ENCODE measurements at regions not wholly inside any gene's neighbourhood (a gene's known extent, or its start where the extent isn't known, plus 50 kb on each side); places are given as distances from the start of the nearest gene placed in this dataset.

- Mint-ChIP-seq H3K36me3 (ENCODE audit: low read depth) (no peaks in the 10 kb centered on the region), H3K4me1 (ENCODE audit: low read depth) (no peaks in the 10 kb centered on the region), H3K27ac (no peak overlapping the region), H3K27me3 (ENCODE audit: insufficient read depth) (peaks cover 3% of the 10 kb centered on the region), H3K9me3 (no peaks in the 10 kb centered on the region), H3K4me3 (no peak overlapping the region)
- no peak for DNase-seq (ENCODE audit: low spot score)
- intact Hi-C loops (cut with micrococcal nuclease) = loop anchor here (10.0 kb wide), 1 partner anchor 845 kb away; no protein-coding TSS in a partner anchor
These were observed 94.9 kb upstream of the NMUR2 start for GRCh38 chr5:152499814-152500535.

DNA sequence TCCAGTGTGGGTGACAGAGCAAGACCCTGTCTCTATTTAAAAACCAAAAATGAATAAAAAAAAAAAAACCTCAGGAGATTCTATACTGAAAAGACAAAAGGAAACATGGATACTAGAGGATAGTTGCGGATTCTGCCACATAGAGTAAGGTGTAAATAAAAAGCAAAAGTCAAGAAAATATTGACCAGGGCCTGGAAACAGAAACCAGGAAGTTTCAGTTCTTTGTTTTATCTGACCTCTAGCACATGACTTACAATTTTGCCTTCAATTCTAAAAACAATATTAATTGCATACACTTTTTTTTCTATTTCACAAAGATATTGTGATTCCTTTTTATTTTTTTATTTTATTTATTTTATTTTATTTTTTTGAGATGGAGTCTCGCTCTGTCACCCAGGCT, 96.2 kb upstream of the NMUR2 start:
- intact Hi-C loops (cut with micrococcal nuclease) = loop anchor here (10.0 kb wide), 1 partner anchor 846 kb away; no protein-coding TSS in a partner anchor
- Mint-ChIP-seq H3K9me3 (no peaks in the 10 kb centered on the region), H3K27me3 (ENCODE audit: insufficient read depth) (peaks cover 3% of the 10 kb centered on the region), H3K36me3 (ENCODE audit: low read depth) (no peaks in the 10 kb centered on the region), H3K4me3 (no peak overlapping the region), H3K27ac (no peak overlapping the region), H3K4me1 (ENCODE audit: low read depth) (no peaks in the 10 kb centered on the region)
- DNase-seq (ENCODE audit: low spot score) = no peak

DNA sequence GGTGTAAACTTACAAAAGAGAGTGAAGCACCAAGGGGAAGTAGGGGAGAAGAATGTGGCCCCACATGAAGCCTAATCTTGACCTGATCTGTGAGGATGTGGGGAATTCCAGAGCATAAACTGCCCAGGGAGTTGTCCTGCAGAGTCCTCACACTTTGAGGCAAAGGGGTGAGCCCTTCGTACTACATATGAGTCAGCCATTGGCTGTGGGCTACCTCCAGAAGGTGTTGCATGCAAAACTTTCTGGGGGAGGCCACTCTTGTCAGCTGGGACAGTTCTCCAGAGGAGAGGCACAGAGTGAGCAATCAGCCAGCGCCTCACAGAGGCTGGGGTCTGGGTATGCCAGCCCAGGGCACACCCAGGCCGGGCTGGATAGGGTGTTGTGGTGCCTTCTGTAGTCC, 98.1 kb upstream of the NMUR2 start:
- H3K4me1 Mint-ChIP-seq (ENCODE audit: low read depth) = no peaks in the 10 kb centered on the region
- no peaks in the 10 kb centered on the region for H3K9me3 Mint-ChIP-seq
- H3K27me3 Mint-ChIP-seq (ENCODE audit: insufficient read depth) = no peaks in the 10 kb centered on the region
- no peak overlapping the region for H3K27ac Mint-ChIP-seq
- no peak overlapping the region for H3K4me3 Mint-ChIP-seq
- intact Hi-C loops (cut with micrococcal nuclease) = loop anchor here (10.0 kb wide), 1 partner anchor 848 kb away; no protein-coding TSS in a partner anchor
- DNase-seq (ENCODE audit: low spot score) = no peak
- no peaks in the 10 kb centered on the region for H3K36me3 Mint-ChIP-seq (ENCODE audit: low read depth)

DNA sequence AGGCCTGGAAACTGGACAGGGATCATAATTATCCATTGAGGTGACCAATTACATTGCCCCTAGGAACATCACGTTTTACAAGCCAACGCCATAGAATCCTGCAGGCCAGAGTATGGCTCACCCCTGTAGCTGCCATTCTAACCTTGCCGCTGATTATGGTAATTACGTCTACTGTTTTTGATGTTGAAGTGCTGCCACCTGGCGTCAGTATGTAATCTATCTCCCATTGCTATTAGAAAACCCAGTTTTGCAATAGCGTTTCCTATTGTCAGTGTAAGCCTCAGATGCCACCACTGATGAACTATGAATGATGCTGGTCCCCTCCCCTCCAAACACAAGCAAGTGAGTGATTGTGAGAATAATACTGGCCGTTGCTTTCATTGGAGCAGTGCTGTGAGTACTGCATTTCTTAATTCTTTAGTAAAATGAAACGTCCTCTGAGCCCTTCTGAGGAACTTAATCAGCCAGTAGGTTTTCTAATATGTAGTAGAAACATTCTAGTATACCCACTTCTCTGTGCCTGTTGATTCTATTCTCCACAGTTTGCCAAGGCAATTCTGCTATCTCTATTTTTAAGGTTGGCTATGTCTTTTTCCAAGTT, 100.5 kb upstream of the NMUR2 start:
- intact Hi-C loops (cut with micrococcal nuclease) = loop anchor here (2.0 to 10.0 kb wide), 2 partner anchors 679 to 851 kb away; no protein-coding TSS in a partner anchor
- H3K27ac Mint-ChIP-seq = no peak overlapping the region
- no peak for DNase-seq (ENCODE audit: low spot score)

GRCh38 chr5:152511120-152511519, 106.0 kb upstream of the NMUR2 start:
- Mint-ChIP-seq H3K4me3 (no peak overlapping the region), H3K4me1 (ENCODE audit: low read depth) (no peaks in the 10 kb centered on the region), H3K36me3 (ENCODE audit: low read depth) (no peaks in the 10 kb centered on the region), H3K27me3 (ENCODE audit: insufficient read depth) (peaks cover 11% of the 10 kb centered on the region), H3K9me3 (no peaks in the 10 kb centered on the region), H3K27ac (no peak overlapping the region)
- intact Hi-C loops (cut with micrococcal nuclease) = no loop called here
- no peak for DNase-seq (ENCODE audit: low spot score)

More for the DNA sequence above, 100.5 kb upstream of the NMUR2 start:
- H3K9me3 Mint-ChIP-seq = no peaks in the 10 kb centered on the region
- H3K4me3 Mint-ChIP-seq = no peak overlapping the region
- peaks cover 5% of the 10 kb centered on the region for H3K27me3 Mint-ChIP-seq (ENCODE audit: insufficient read depth)
- H3K36me3 Mint-ChIP-seq (ENCODE audit: low read depth) = no peaks in the 10 kb centered on the region
- H3K4me1 Mint-ChIP-seq (ENCODE audit: low read depth) = no peaks in the 10 kb centered on the region

DNA sequence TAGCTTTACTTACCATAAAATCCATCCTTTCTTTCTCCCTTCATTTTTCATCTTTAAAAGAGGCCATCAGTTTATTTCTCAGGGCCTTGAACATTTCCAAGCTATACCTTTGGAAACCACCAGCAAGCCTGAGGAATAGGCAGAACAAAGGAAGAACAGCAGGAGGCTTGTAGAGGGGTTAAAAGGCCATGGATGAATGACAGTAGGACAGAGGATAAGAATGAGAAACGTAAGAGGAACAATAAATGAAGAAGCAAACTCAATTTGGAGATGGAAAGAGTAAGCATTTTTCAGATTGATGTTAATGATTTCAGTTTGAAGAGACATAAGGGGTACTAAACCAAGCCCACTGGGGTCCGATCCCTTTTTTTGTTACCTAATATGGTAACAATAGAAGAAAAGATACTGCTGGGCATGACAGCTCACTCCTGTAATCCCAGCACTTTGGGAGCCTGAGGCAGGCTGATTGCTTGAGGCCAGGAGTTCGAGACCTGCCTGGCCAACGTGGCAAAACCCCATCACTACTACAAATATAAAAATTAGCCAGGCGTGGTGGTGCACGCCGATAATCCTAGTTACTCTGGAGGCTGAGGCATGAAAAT, 106.6 kb upstream of the NMUR2 start:
- DNase-seq (ENCODE audit: low spot score) = no peak
- Mint-ChIP-seq H3K4me1 (ENCODE audit: low read depth) (no peaks in the 10 kb centered on the region), H3K4me3 (no peak overlapping the region), H3K27ac (no peak overlapping the region), H3K9me3 (no peaks in the 10 kb centered on the region), H3K27me3 (ENCODE audit: insufficient read depth) (peaks cover 11% of the 10 kb centered on the region), H3K36me3 (ENCODE audit: low read depth) (no peaks in the 10 kb centered on the region)
- intact Hi-C loops (cut with micrococcal nuclease) = no loop called here

DNA sequence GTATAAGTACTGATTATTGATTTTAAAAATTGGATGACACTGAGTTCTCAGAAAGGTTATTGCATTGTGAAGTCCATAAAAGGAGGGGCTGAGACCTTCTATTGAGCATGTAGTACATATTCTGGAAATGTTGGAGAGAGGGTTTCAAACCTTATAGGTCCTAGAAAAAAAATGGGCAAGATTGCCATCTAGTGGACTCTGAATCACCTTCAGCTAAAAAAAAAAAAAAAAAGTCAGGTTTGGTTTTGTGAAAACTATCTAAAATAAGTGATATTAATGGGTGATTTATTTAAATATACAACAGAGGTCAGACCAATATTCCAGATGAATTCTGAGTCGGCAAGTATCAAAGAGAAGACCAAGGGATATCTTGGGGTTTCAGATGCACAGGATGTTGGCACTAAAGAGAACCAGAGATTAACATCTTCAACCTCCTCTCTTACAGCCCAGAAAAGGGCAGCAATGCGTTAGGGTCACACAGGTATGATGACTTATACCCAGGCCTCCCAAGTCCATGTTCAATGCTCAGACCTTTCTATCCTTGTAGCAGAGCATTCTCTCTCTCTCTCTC, 109.8 kb upstream of the NMUR2 start:
- no peak overlapping the region for H3K27ac Mint-ChIP-seq
- peaks cover 9% of the 10 kb centered on the region for H3K27me3 Mint-ChIP-seq (ENCODE audit: insufficient read depth)
- intact Hi-C loops (cut with micrococcal nuclease) = no loop called here
- H3K36me3 Mint-ChIP-seq (ENCODE audit: low read depth) = no peaks in the 10 kb centered on the region
- H3K9me3 Mint-ChIP-seq = no peaks in the 10 kb centered on the region
- no peak overlapping the region for H3K4me3 Mint-ChIP-seq
- no peaks in the 10 kb centered on the region for H3K4me1 Mint-ChIP-seq (ENCODE audit: low read depth)
- DNase-seq (ENCODE audit: low spot score) = no peak

- intact Hi-C loops (cut with micrococcal nuclease) = loop anchor here (10.0 kb wide), 1 partner anchor 831 kb away; no protein-coding TSS in a partner anchor
- H3K36me3 Mint-ChIP-seq (ENCODE audit: low read depth) = no peaks in the 10 kb centered on the region
- no peak overlapping the region for H3K4me3 Mint-ChIP-seq
- H3K9me3 Mint-ChIP-seq = no peaks in the 10 kb centered on the region
- no peak for DNase-seq (ENCODE audit: low spot score)
- H3K27ac Mint-ChIP-seq = no peak overlapping the region
- H3K4me1 Mint-ChIP-seq (ENCODE audit: low read depth) = peaks cover 13% of the 10 kb centered on the region
- H3K27me3 Mint-ChIP-seq (ENCODE audit: insufficient read depth) = peaks cover 9% of the 10 kb centered on the region
These were observed 118.9 kb upstream of the NMUR2 start for GRCh38 chr5:152523964-152524363.

GRCh38 chr5:152527358-152528052, 122.4 kb upstream of the NMUR2 start:
- Mint-ChIP-seq H3K27ac (peak overlapping the region; percentile 9), H3K9me3 (no peaks in the 10 kb centered on the region), H3K4me1 (ENCODE audit: low read depth) (peaks cover 13% of the 10 kb centered on the region), H3K27me3 (ENCODE audit: insufficient read depth) (peaks cover 13% of the 10 kb centered on the region), H3K36me3 (ENCODE audit: low read depth) (no peaks in the 10 kb centered on the region), H3K4me3 (peak overlapping the region; percentile 23)
- no peak for DNase-seq (ENCODE audit: low spot score)
- intact Hi-C loops (cut with micrococcal nuclease) = loop anchor here (10.0 kb wide), 1 partner anchor 827 kb away; no protein-coding TSS in a partner anchor

- H3K4me1 Mint-ChIP-seq (ENCODE audit: low read depth) = peaks cover 13% of the 10 kb centered on the region
- H3K27ac Mint-ChIP-seq = no peak overlapping the region
- H3K36me3 Mint-ChIP-seq (ENCODE audit: low read depth) = no peaks in the 10 kb centered on the region
- no peak for DNase-seq (ENCODE audit: low spot score)
- intact Hi-C loops (cut with micrococcal nuclease) = loop anchor here (10.0 kb wide), 1 partner anchor 825 kb away; no protein-coding TSS in a partner anchor
- no peaks in the 10 kb centered on the region for H3K9me3 Mint-ChIP-seq
- H3K27me3 Mint-ChIP-seq (ENCODE audit: insufficient read depth) = peaks cover 19% of the 10 kb centered on the region
- no peak overlapping the region for H3K4me3 Mint-ChIP-seq
These were observed 124.4 kb upstream of the NMUR2 start for GRCh38 chr5:152529440-152529839.

DNA sequence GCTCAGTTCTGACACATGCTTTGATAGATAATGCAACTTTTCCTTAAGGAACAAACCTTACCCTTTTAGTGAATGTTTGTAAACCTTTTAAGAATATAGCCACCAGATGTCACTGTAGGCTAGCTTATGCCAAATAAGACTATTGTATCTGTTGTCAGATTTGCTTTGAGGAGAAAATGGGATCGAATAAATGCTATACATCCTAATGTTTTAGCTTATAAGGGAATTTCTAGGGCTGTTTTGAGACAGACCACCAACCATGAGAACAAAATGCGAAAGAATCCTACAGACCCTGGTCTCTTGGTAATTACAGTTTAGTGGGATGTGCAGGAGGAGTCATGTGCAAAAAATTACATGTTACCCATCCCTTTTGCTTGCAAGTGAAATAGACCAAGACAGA, 127.6 kb upstream of the NMUR2 start:
- Mint-ChIP-seq H3K36me3 (ENCODE audit: low read depth) (no peaks in the 10 kb centered on the region), H3K27me3 (ENCODE audit: insufficient read depth) (peaks cover 9% of the 10 kb centered on the region), H3K4me3 (no peak overlapping the region), H3K27ac (no peak overlapping the region), H3K9me3 (no peaks in the 10 kb centered on the region), H3K4me1 (ENCODE audit: low read depth) (peaks cover under 1% of the 10 kb centered on the region)
- intact Hi-C loops (cut with micrococcal nuclease) = loop anchor here (1.0 kb wide), 1 partner anchor 1433 kb away; no protein-coding TSS in a partner anchor
- no peak for DNase-seq (ENCODE audit: low spot score)

- peaks cover 6% of the 10 kb centered on the region for H3K27me3 Mint-ChIP-seq (ENCODE audit: insufficient read depth)
- H3K27ac Mint-ChIP-seq = no peak overlapping the region
- no peaks in the 10 kb centered on the region for H3K9me3 Mint-ChIP-seq
- H3K4me1 Mint-ChIP-seq (ENCODE audit: low read depth) = no peaks in the 10 kb centered on the region
- DNase-seq (ENCODE audit: low spot score) = no peak
- intact Hi-C loops (cut with micrococcal nuclease) = no loop called here
- no peak overlapping the region for H3K4me3 Mint-ChIP-seq
- no peaks in the 10 kb centered on the region for H3K36me3 Mint-ChIP-seq (ENCODE audit: low read depth)
These were observed 129.6 kb upstream of the NMUR2 start for GRCh38 chr5:152534641-152535040.
